WI38 (cell line): ENCODE measurements at regions not wholly inside any gene's neighbourhood (a gene's known extent, or its start where the extent isn't known, plus 50 kb on each side); places are given as distances from the start of the nearest gene placed in this dataset.

Source experiments
- H3K4me3 ChIP-seq: 2 replicates; pipeline ENCODE4 v1.5.1; 2011; ENCODE audit warnings: low read depth, mild to moderate bottlenecking, control low read depth, low read length
- TF ChIP-seq, protein P1 (sequence below): IDR thresholded peaks from 2 replicates; pipeline ENCODE4 v1.5.1; 2012; ENCODE audit warnings: low read depth, mild to moderate bottlenecking, control low read depth, low read length

DNA sequence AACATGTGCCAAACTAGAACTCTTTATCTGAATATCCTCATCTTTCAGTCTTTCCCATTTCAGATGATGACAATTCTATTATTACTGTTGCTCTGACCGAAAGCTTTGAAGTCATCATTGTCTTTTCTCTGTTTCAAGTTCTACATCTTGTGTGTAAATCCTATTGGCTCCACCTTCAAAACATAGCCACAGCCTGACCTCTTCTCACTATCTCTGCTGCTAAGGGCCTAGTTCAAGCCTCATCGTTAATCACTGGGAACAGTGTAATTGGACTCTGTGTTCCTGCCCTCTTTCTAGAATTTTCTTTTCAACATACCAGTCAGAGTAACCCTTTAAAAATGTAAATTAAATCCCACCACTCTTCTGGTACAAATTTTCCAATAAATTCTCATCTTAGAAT is 105.1 kb downstream of the OXSM start:
- H3K4me3 ChIP-seq = no peak overlapping the region
- TF ChIP-seq, protein P1, sequence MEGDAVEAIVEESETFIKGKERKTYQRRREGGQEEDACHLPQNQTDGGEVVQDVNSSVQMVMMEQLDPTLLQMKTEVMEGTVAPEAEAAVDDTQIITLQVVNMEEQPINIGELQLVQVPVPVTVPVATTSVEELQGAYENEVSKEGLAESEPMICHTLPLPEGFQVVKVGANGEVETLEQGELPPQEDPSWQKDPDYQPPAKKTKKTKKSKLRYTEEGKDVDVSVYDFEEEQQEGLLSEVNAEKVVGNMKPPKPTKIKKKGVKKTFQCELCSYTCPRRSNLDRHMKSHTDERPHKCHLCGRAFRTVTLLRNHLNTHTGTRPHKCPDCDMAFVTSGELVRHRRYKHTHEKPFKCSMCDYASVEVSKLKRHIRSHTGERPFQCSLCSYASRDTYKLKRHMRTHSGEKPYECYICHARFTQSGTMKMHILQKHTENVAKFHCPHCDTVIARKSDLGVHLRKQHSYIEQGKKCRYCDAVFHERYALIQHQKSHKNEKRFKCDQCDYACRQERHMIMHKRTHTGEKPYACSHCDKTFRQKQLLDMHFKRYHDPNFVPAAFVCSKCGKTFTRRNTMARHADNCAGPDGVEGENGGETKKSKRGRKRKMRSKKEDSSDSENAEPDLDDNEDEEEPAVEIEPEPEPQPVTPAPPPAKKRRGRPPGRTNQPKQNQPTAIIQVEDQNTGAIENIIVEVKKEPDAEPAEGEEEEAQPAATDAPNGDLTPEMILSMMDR = no peak

DNA sequence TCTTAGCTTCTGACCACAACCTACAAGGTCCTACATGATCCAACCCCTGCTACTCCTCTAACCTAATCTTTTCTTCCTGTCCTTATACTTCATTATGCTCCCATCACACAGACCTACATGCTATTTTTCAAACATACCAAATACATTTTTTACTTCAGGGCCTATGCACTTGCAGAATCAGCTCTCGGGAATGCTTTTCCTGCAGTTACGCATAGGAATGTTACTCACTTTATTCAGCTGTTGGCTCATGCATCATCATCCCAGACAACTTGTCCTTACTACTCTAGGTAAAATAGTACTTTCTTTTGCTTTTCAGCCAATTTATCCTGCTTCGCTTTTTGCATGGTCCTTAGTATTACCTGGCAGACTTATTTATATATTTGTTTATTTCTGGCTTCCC is 105.6 kb downstream of the OXSM start:
- TF ChIP-seq, protein P1 = no peak
- H3K4me3 ChIP-seq = no peak overlapping the region

DNA sequence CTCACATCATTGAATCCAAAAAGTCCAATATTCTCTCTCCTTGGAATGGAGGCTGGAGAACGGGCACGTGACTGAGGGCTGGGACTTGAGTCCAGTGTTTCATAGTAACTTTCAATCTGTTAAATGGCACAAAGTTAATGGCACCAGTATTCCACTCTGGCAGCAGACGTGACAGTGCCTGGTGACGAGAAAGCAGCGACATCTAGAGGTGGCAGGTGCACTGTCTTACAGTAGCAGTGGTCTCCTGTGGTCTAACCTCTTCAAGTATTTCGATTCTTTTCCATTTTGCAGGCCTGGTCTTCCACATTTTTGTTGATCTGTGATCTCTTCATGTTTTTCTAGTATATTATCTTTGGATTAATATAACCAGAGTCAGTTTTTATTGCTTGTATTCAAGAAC is 107.1 kb downstream of the OXSM start:
- no peak overlapping the region for H3K4me3 ChIP-seq
- TF ChIP-seq, protein P1 = no peak

DNA sequence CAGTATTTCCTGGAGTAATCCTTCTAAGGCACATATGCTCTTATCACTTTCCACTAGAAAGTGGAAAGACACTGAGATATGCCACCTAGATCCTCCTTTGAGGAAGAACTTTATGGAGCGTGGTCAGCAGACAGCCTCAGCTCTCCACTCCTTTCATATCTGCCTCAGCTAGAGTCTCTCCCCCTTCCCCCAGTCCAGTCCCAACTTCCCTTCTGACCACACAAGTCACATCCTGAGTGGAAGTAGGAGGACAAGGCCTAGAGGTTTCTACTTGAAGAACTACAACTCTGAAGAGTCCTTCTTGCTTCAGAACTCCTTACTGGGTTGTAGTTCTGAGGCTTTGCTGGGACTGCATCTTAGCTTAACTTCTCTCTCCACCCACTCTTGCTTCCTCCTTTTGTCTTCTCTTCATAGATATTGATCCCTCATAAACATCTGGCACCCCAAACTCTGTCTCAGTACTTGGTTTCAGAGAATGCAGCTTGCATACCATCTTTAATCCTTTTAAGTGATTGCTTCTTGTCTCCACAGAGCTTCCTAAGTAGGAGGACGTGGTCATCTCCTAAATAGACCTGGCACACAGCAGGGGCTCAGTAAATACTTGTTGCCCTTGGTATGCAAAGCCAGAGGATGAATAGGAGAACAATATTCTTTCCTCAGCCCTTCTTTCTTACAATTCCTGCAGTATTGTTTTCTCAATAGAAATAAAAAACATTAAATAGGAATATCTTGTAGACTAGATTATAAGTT is 109.6 kb downstream of the OXSM start:
- H3K4me3 ChIP-seq = no peak overlapping the region
- TF ChIP-seq, protein P1 = no peak

DNA sequence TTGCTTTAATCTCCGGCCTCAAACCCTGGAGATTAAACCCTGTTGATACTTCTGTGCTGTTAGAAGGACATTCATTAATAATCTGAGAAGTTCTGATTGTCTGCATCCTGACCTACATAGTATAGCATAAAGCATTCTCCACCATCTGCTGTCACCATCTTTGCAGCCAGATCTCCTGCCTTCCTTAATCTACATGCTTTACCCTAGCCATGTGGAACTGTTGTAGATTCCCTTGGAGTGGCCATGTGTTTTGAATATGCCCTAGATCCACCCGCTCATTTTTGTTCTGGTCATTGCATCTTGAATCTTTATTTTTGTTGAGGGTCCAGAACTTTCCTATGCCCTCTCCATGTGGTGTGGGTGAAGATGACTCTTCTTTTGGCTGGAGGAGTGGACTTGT is 110.3 kb downstream of the OXSM start:
- TF ChIP-seq, protein P1 = no peak
- no peak overlapping the region for H3K4me3 ChIP-seq

DNA sequence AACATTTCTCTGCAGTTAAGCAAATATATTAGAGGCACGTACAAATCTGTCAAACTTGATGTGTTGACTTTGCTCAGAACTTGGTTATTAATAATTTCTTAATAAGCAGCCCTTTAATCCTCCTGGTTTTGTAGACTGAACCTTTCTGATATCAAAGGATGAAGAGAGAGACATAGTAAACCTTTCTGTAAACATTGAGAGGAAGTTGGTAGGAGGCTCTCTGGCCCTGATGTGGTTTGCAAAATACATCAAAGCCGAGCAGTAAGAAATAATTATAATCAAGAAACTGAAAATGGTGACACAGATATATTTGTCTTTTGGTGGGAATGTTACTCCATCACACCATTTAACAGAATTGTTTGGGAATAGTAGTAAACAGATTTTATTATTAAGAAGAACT is 111.9 kb downstream of the OXSM start:
- H3K4me3 ChIP-seq = no peak overlapping the region
- TF ChIP-seq, protein P1 = no peak

DNA sequence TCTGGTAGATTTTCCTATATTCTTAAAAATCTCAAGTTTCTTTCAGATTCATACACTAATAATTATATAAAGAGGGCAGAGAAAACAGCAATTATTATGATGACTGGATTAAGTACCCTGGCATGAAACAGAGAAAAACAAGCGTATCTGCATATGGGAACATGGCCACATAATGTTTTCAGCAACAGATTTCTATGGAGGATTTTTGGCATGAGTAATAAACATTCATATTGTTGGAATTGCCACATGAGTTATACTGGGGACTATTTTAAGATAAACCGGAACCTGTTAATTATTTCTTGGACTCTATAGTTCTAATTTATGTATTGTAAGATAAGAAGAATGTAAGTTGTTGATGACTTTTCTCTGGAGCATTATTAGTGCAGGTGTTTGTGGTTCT is 112.7 kb downstream of the OXSM start:
- no peak overlapping the region for H3K4me3 ChIP-seq
- TF ChIP-seq, protein P1 = no peak
